GM23338 (cell line): ENCODE measurements at regions not wholly inside any gene's neighbourhood (a gene's known extent, or its start where the extent isn't known, plus 50 kb on each side); places are given as distances from the start of the nearest gene placed in this dataset.

ENCODE experiments used
- ATAC-seq: fragments of 200-7000 bp; cut with Tn5 transposase; 3 replicates; pipeline ENCODE4 v1.9.1; 2020
- DNase-seq: peaks from one replicate; pipeline ENCODE4 v3.0.0-alpha.2; 2015; ENCODE audit warnings: low spot score
- H2AFZ ChIP-seq: fragments of 200-600 bp; sonication (generic); 2 replicates; pipeline ENCODE4 v1.8.0; 2016; ENCODE audit warnings: antibody characterized with exemption, mild to moderate bottlenecking, moderate library complexity
- H3F3A ChIP-seq: fragments of 200-600 bp; sonication (generic); replicated peaks from 2 replicates; pipeline ENCODE4 v1.8.0; 2017; ENCODE audit warnings: antibody characterized with exemption, mixed run types, low read depth
- H3K27ac ChIP-seq: fragments of 200-600 bp; sonication (generic); 2 replicates; pipeline ENCODE4 v1.6.1; 2016; ENCODE audit warnings: low read depth
- H3K27me3 ChIP-seq: fragments of 200-600 bp; sonication (generic); 2 replicates; pipeline ENCODE4 v1.8.0; 2016; ENCODE audit warnings: mild to moderate bottlenecking, mixed run types, moderate library complexity; ENCODE audit not compliant: insufficient read depth
- H3K36me3 ChIP-seq: fragments of 200-600 bp; sonication (generic); 2 replicates; pipeline ENCODE4 v1.8.0; 2016; ENCODE audit warnings: mild to moderate bottlenecking; ENCODE audit not compliant: insufficient read depth
- H3K4me1 ChIP-seq: fragments of 200-600 bp; sonication (generic); 2 replicates; pipeline ENCODE4 v1.8.0; 2016; ENCODE audit warnings: mild to moderate bottlenecking, moderate library complexity; ENCODE audit not compliant: insufficient read depth
- H3K4me2 ChIP-seq: fragments of 200-600 bp; sonication (generic); 2 replicates; pipeline ENCODE4 v1.7.1; 2017; ENCODE audit warnings: mixed run types
- H3K4me3 ChIP-seq: fragments of 200-600 bp; sonication (generic); 2 replicates; pipeline ENCODE4 v1.6.1; 2016; ENCODE audit warnings: mixed run types
- H3K79me2 ChIP-seq: fragments of 200-600 bp; sonication (generic); replicated peaks from 2 replicates; pipeline ENCODE4 v1.8.0; 2017; ENCODE audit warnings: mild to moderate bottlenecking; ENCODE audit not compliant: insufficient read depth
- H3K9me2 ChIP-seq: fragments of 200-600 bp; sonication (generic); 2 replicates; pipeline ENCODE4 v1.8.0; 2017; ENCODE audit not compliant: insufficient read depth
- H4K20me1 ChIP-seq: fragments of 200-600 bp; sonication (generic); replicated peaks from 2 replicates; pipeline ENCODE4 v1.8.0; 2017; ENCODE audit warnings: mild to moderate bottlenecking; ENCODE audit not compliant: insufficient read depth
- H3K27ac Mint-ChIP-seq: 2 replicates; pipeline ENCODE4 v1.8.0; 2020; ENCODE audit warnings: inconsistent platforms, mild to moderate bottlenecking, moderate library complexity, mixed read lengths
- H3K27me3 Mint-ChIP-seq: 3 replicates; pipeline ENCODE4 v1.8.0; 2022; ENCODE audit warnings: low read depth, mild to moderate bottlenecking, moderate library complexity, mixed read lengths, inconsistent platforms; ENCODE audit not compliant: insufficient read depth, poor library complexity
- H3K36me3 Mint-ChIP-seq: 3 replicates; pipeline ENCODE4 v1.8.0; 2021; ENCODE audit warnings: low read depth, mild to moderate bottlenecking, inconsistent platforms, moderate library complexity, mixed read lengths
- H3K4me1 Mint-ChIP-seq: 3 replicates; pipeline ENCODE4 v1.8.0; 2020; ENCODE audit warnings: mild to moderate bottlenecking, inconsistent platforms, mixed read lengths
- H3K4me3 Mint-ChIP-seq: 3 replicates; pipeline ENCODE4 v1.8.0; 2021; ENCODE audit warnings: moderate library complexity, mild to moderate bottlenecking, inconsistent platforms, mixed read lengths
- H3K9me3 Mint-ChIP-seq: 3 replicates; pipeline ENCODE4 v1.8.0; 2020; ENCODE audit warnings: moderate library complexity, mild to moderate bottlenecking, inconsistent platforms, mixed read lengths
- CREB1 ChIP-seq: fragments of 250-450 bp; sonication (Bioruptor Pico); IDR thresholded peaks from 2 replicates; pipeline ENCODE4 v1.5.0; 2020; ENCODE audit warnings: low read depth, mild to moderate bottlenecking, moderate library complexity
- EZH2 ChIP-seq: fragments of 200-600 bp; sonication (generic); IDR thresholded peaks from one replicate; pipeline ENCODE4 v1.8.0; 2017; ENCODE audit warnings: antibody characterized with exemption, mild to moderate bottlenecking, low read depth; ENCODE audit not compliant: unreplicated experiment
- EZH2phosphoT487 ChIP-seq: fragments of 200-600 bp; sonication (generic); IDR thresholded peaks from one replicate; pipeline ENCODE4 v1.8.1; 2018; ENCODE audit warnings: antibody characterized with exemption; ENCODE audit not compliant: unreplicated experiment
- JUNB ChIP-seq: IDR thresholded peaks from one replicate; pipeline ENCODE4 v1.6.1; 2016; ENCODE audit warnings: antibody characterized with exemption; ENCODE audit not compliant: unreplicated experiment
- STAT1 ChIP-seq: IDR thresholded peaks from one replicate; pipeline ENCODE4 v1.6.1; 2016; ENCODE audit warnings: antibody characterized with exemption; ENCODE audit not compliant: unreplicated experiment
- ZNF114 ChIP-seq: fragments of 250-450 bp; sonication (Bioruptor Pico); IDR thresholded peaks from 2 replicates; pipeline ENCODE4 v1.5.0; 2020; ENCODE audit warnings: mild to moderate bottlenecking, moderate library complexity
- TF ChIP-seq, protein P1 (sequence below): fragments of 250-450 bp; sonication (Bioruptor Pico); IDR thresholded peaks from 2 replicates; pipeline ENCODE4 v1.5.0; 2020; ENCODE audit warnings: mild to moderate bottlenecking, moderate library complexity
- TF ChIP-seq, protein P2 (sequence below): IDR thresholded peaks from 2 replicates; pipeline ENCODE4 v1.6.1; 2016; ENCODE audit warnings: antibody characterized with exemption

DNA sequence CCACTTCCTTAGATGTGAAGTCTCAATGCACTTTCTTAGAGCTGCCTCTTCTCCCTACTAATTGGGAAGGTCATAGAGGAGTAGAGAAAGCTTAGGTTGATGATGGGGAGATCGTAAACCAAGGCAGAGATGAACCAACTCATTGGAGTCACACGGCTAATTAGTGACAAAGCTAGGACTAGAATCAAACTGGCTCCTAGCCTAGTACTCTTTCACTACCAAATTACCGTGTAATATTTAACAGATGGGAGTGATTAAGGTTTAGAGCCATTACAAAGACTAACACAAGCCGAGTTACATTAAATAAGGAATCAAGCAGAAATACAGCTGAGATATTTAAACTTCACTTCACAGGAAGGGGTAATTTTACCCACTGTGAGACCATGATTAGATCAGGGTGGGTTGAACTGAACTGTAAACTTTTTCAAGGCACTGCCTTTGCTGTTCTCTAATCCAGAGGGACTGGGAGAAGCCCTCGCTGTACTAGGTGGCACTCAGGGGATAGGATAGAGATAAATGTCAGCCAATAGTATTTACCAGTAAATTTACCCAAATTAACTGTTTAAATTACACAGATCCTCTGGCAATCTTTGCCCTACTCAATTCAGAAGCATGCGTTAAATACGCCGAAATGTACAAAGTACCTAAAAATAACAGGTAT is 166.4 kb upstream of the PIK3R1 start (continued):
- TF ChIP-seq, protein P1, sequence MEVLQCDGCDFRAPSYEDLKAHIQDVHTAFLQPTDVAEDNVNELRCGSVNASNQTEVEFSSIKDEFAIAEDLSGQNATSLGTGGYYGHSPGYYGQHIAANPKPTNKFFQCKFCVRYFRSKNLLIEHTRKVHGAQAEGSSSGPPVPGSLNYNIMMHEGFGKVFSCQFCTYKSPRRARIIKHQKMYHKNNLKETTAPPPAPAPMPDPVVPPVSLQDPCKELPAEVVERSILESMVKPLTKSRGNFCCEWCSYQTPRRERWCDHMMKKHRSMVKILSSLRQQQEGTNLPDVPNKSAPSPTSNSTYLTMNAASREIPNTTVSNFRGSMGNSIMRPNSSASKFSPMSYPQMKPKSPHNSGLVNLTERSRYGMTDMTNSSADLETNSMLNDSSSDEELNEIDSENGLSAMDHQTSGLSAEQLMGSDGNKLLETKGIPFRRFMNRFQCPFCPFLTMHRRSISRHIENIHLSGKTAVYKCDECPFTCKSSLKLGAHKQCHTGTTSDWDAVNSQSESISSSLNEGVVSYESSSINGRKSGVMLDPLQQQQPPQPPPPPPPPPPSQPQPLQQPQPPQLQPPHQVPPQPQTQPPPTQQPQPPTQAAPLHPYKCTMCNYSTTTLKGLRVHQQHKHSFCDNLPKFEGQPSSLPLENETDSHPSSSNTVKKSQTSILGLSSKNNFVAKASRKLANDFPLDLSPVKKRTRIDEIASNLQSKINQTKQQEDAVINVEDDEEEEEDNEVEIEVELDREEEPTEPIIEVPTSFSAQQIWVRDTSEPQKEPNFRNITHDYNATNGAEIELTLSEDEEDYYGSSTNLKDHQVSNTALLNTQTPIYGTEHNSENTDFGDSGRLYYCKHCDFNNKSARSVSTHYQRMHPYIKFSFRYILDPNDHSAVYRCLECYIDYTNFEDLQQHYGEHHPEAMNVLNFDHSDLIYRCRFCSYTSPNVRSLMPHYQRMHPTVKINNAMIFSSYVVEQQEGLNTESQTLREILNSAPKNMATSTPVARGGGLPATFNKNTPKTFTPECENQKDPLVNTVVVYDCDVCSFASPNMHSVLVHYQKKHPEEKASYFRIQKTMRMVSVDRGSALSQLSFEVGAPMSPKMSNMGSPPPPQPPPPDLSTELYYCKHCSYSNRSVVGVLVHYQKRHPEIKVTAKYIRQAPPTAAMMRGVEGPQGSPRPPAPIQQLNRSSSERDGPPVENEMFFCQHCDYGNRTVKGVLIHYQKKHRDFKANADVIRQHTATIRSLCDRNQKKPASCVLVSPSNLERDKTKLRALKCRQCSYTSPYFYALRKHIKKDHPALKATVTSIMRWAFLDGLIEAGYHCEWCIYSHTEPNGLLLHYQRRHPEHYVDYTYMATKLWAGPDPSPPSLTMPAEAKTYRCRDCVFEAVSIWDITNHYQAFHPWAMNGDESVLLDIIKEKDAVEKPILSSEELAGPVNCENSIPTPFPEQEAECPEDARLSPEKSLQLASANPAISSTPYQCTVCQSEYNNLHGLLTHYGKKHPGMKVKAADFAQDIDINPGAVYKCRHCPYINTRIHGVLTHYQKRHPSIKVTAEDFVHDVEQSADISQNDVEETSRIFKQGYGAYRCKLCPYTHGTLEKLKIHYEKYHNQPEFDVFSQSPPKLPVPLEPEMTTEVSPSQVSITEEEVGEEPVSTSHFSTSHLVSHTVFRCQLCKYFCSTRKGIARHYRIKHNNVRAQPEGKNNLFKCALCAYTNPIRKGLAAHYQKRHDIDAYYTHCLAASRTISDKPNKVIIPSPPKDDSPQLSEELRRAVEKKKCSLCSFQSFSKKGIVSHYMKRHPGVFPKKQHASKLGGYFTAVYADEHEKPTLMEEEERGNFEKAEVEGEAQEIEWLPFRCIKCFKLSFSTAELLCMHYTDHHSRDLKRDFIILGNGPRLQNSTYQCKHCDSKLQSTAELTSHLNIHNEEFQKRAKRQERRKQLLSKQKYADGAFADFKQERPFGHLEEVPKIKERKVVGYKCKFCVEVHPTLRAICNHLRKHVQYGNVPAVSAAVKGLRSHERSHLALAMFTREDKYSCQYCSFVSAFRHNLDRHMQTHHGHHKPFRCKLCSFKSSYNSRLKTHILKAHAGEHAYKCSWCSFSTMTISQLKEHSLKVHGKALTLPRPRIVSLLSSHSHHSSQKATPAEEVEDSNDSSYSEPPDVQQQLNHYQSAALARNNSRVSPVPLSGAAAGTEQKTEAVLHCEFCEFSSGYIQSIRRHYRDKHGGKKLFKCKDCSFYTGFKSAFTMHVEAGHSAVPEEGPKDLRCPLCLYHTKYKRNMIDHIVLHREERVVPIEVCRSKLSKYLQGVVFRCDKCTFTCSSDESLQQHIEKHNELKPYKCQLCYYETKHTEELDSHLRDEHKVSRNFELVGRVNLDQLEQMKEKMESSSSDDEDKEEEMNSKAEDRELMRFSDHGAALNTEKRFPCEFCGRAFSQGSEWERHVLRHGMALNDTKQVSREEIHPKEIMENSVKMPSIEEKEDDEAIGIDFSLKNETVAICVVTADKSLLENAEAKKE (CRISPR knock-in tag) = no peak
- TF ChIP-seq JUNB = no peak
- TF ChIP-seq ZNF114 = no peak
- TF ChIP-seq, protein P2, sequence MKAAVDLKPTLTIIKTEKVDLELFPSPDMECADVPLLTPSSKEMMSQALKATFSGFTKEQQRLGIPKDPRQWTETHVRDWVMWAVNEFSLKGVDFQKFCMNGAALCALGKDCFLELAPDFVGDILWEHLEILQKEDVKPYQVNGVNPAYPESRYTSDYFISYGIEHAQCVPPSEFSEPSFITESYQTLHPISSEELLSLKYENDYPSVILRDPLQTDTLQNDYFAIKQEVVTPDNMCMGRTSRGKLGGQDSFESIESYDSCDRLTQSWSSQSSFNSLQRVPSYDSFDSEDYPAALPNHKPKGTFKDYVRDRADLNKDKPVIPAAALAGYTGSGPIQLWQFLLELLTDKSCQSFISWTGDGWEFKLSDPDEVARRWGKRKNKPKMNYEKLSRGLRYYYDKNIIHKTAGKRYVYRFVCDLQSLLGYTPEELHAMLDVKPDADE = no peak

DNA sequence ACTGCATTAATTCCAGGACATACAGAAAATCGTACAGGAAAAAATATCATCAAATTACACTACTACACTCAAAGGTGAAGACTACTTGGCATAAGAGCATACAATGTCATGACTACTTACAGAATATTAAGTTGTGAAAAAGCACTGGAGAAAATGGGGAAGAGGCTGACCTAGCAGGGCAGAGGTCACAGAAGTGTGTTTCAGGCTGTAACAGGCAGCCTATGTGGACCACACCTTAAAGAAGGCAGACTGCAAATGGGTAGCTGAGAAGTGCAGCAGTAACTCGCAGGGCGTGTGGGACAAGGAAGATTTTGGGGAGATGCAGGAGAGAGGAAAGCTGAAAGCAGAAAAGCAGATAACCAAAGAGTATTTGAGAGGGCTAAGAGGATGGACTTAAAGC is 167.0 kb upstream of the PIK3R1 start:
- Mint-ChIP-seq H3K27ac (no peak overlapping the region), H3K27me3 (peaks cover 2% of the 10 kb centered on the region), H3K36me3 (peaks cover 37% of the 10 kb centered on the region), H3K4me1 (no peaks in the 10 kb centered on the region), H3K9me3 (peaks cover 60% of the 10 kb centered on the region), H3K4me3 (no peak overlapping the region)
- no peak overlapping the region for H3K4me3 ChIP-seq
- no peaks in the 10 kb centered on the region for H3K79me2 ChIP-seq
- no peaks in the 10 kb centered on the region for H3F3A ChIP-seq
- DNase-seq (no peak), ATAC-seq (no peak)
- no peaks in the 10 kb centered on the region for H3K36me3 ChIP-seq
- H3K4me1 ChIP-seq = no peaks in the 10 kb centered on the region
- no peak overlapping the region for H3K27ac ChIP-seq
- 0 out of 2 replicates have a peak, but pooled peaks cover 20% of the 10 kb centered on the region for H3K9me2 ChIP-seq
- no peak overlapping the region for H3K4me2 ChIP-seq
- no peak overlapping the region for H2AFZ ChIP-seq
- H3K27me3 ChIP-seq = no peaks in the 10 kb centered on the region
- no peaks in the 10 kb centered on the region for H4K20me1 ChIP-seq
- no peak for TF ChIP-seq STAT1
- no peak for TF ChIP-seq CREB1 (CRISPR knock-in tag)
- no peak for TF ChIP-seq EZH2
- no peak for TF ChIP-seq EZH2phosphoT487
- TF ChIP-seq, protein P2 = no peak
- no peak for TF ChIP-seq JUNB
